WTC11 (cell line): ENCODE measurements at regions not wholly inside any gene's neighbourhood (a gene's known extent, or its start where the extent isn't known, plus 50 kb on each side); places are given as distances from the start of the nearest gene placed in this dataset.

ENCODE experiments used
- ATAC-seq: fragments of 200-7000 bp; cut with Tn5 transposase; 2 replicates; pipeline ENCODE4 v1.10.0; 2021; ENCODE audit warnings: mild to moderate bottlenecking, moderate library complexity
- CTCF ChIA-PET: fragments of 300-600 bp; sonication (Branson Sonifier 250); formaldehyde crosslinking; loops from one replicate; lab custom pipeline; 2021; ENCODE audit warnings: antibody characterized with exemption; lab: Charles Lee
- POLR2A ChIA-PET: fragments of 350-600 bp; sonication (Branson Sonifier 250); formaldehyde crosslinking; loops from one replicate; lab custom pipeline; 2021; ENCODE audit warnings: antibody characterized with exemption; lab: Charles Lee
- DNase-seq: peaks from one replicate; pipeline ENCODE4 v3.0.0; 2021; ENCODE audit warnings: low spot score
- H3K27ac Mint-ChIP-seq: 2 replicates; pipeline ENCODE4 v1.8.0; 2021; ENCODE audit warnings: mixed read lengths
- H3K27me3 Mint-ChIP-seq: 2 replicates; pipeline ENCODE4 v1.8.0; 2021; ENCODE audit warnings: low read depth, mild to moderate bottlenecking, moderate library complexity, mixed read lengths
- H3K36me3 Mint-ChIP-seq: 2 replicates; pipeline ENCODE4 v1.8.0; 2021; ENCODE audit warnings: mixed read lengths
- H3K4me1 Mint-ChIP-seq: 2 replicates; pipeline ENCODE4 v1.8.0; 2022; ENCODE audit warnings: mixed read lengths
- H3K4me3 Mint-ChIP-seq: 2 replicates; pipeline ENCODE4 v1.8.0; 2021; ENCODE audit warnings: mild to moderate bottlenecking, moderate library complexity, mixed read lengths
- H3K9me3 Mint-ChIP-seq: 2 replicates; pipeline ENCODE4 v1.8.0; 2021; ENCODE audit warnings: mixed read lengths
- CREB1 ChIP-seq: sonication (generic); formaldehyde crosslinking; IDR thresholded peaks from 2 replicates; pipeline ENCODE4 v1.8.0; 2023; ENCODE audit warnings: mild to moderate bottlenecking, missing genetic modification reagents
- E2F5 ChIP-seq: sonication (generic); formaldehyde crosslinking; IDR thresholded peaks from 2 replicates; pipeline ENCODE4 v1.8.1; 2022; ENCODE audit warnings: mild to moderate bottlenecking, moderate library complexity, missing genetic modification reagents
- ELF4 ChIP-seq: sonication (generic); formaldehyde crosslinking; IDR thresholded peaks from 2 replicates; pipeline ENCODE4 v1.8.1; 2022; ENCODE audit warnings: low read depth, mild to moderate bottlenecking, moderate library complexity, missing genetic modification reagents
- FOXJ3 ChIP-seq: sonication (generic); formaldehyde crosslinking; IDR thresholded peaks from 2 replicates; pipeline ENCODE4 v1.9.0; 2021; ENCODE audit warnings: missing genetic modification reagents, mild to moderate bottlenecking, borderline replicate concordance
- FOXP1 ChIP-seq: sonication (generic); formaldehyde crosslinking; IDR thresholded peaks from 2 replicates; pipeline ENCODE4 v1.8.0; 2022; ENCODE audit warnings: missing genetic modification reagents, mild to moderate bottlenecking, moderate library complexity, borderline replicate concordance
- FOXP4 ChIP-seq: sonication (generic); formaldehyde crosslinking; IDR thresholded peaks from 2 replicates; pipeline ENCODE4 v1.8.0; 2022; ENCODE audit warnings: mild to moderate bottlenecking, missing genetic modification reagents
- GABPB1 ChIP-seq: sonication (generic); formaldehyde crosslinking; IDR thresholded peaks from 2 replicates; pipeline ENCODE4 v1.8.1; 2023; ENCODE audit warnings: mild to moderate bottlenecking, missing genetic modification reagents
- GRHL2 ChIP-seq: fragments of 250-450 bp; sonication (Bioruptor Pico); IDR thresholded peaks from 2 replicates; pipeline ENCODE4 v1.8.0; 2022; ENCODE audit warnings: mild to moderate bottlenecking, moderate library complexity; ENCODE audit not compliant: insufficient replicate concordance, severe bottlenecking
- JUN ChIP-seq: sonication (generic); formaldehyde crosslinking; IDR thresholded peaks from 2 replicates; pipeline ENCODE4 v1.8.0; 2023; ENCODE audit warnings: mild to moderate bottlenecking, missing genetic modification reagents
- NR1H2 ChIP-seq: sonication (generic); formaldehyde crosslinking; IDR thresholded peaks from 2 replicates; pipeline ENCODE4 v1.9.0; 2021; ENCODE audit warnings: mild to moderate bottlenecking, moderate library complexity, missing genetic modification reagents
- NR3C1 ChIP-seq: sonication (generic); formaldehyde crosslinking; conservative IDR thresholded peaks from 2 replicates; pipeline ENCODE4 v1.8.1; 2023; ENCODE audit warnings: low read depth, mild to moderate bottlenecking, missing genetic modification reagents
- OVOL2 ChIP-seq: fragments of 250-450 bp; sonication (Bioruptor Pico); IDR thresholded peaks from 2 replicates; pipeline ENCODE4 v1.9.0; 2021; ENCODE audit warnings: mild to moderate bottlenecking, borderline replicate concordance
- PREB ChIP-seq: sonication (generic); formaldehyde crosslinking; IDR thresholded peaks from 2 replicates; pipeline ENCODE4 v1.8.1; 2022; ENCODE audit warnings: mild to moderate bottlenecking, missing genetic modification reagents, moderate library complexity, borderline replicate concordance
- SOX15 ChIP-seq: fragments of 250-450 bp; sonication (Bioruptor Pico); IDR thresholded peaks from 2 replicates; pipeline ENCODE4 v1.9.0; 2021; ENCODE audit warnings: mild to moderate bottlenecking
- TEAD1 ChIP-seq: sonication (generic); formaldehyde crosslinking; IDR thresholded peaks from 2 replicates; pipeline ENCODE4 v1.8.0; 2022; ENCODE audit warnings: mild to moderate bottlenecking, missing genetic modification reagents
- ZNF219 ChIP-seq: sonication (generic); formaldehyde crosslinking; IDR thresholded peaks from 2 replicates; pipeline ENCODE4 v1.8.0; 2023; ENCODE audit warnings: missing genetic modification reagents, mild to moderate bottlenecking, borderline replicate concordance
- ZNF232 ChIP-seq: sonication (generic); formaldehyde crosslinking; IDR thresholded peaks from 2 replicates; pipeline ENCODE4 v1.8.0; 2022; ENCODE audit warnings: mild to moderate bottlenecking, missing genetic modification reagents
- ZSCAN18 ChIP-seq: fragments of 250-450 bp; sonication (Bioruptor Pico); IDR thresholded peaks from 2 replicates; pipeline ENCODE4 v2.1.2; 2022; ENCODE audit warnings: mild to moderate bottlenecking, moderate library complexity
- TF ChIP-seq, protein P1 (sequence below): fragments of 250-450 bp; sonication (Bioruptor Pico); conservative IDR thresholded peaks from 2 replicates; pipeline ENCODE4 v1.9.0; 2021; ENCODE audit warnings: mild to moderate bottlenecking
- TF ChIP-seq, protein P2 (sequence below): sonication (generic); formaldehyde crosslinking; IDR thresholded peaks from 2 replicates; pipeline ENCODE4 v1.8.1; 2023; ENCODE audit warnings: mild to moderate bottlenecking, missing genetic modification reagents, moderate library complexity
- TF ChIP-seq, protein P3 (sequence below): fragments of 250-450 bp; sonication (Bioruptor Pico); IDR thresholded peaks from 2 replicates; pipeline ENCODE4 v1.9.0; 2021; ENCODE audit warnings: mild to moderate bottlenecking

GRCh38 chr3:83092521-83093221 lies 1331.2 kb upstream of the GBE1 start:
- no peak for ATAC-seq
- TF ChIP-seq E2F5 (CRISPR knock-in tag), result no peak
- TF ChIP-seq, protein P1, sequence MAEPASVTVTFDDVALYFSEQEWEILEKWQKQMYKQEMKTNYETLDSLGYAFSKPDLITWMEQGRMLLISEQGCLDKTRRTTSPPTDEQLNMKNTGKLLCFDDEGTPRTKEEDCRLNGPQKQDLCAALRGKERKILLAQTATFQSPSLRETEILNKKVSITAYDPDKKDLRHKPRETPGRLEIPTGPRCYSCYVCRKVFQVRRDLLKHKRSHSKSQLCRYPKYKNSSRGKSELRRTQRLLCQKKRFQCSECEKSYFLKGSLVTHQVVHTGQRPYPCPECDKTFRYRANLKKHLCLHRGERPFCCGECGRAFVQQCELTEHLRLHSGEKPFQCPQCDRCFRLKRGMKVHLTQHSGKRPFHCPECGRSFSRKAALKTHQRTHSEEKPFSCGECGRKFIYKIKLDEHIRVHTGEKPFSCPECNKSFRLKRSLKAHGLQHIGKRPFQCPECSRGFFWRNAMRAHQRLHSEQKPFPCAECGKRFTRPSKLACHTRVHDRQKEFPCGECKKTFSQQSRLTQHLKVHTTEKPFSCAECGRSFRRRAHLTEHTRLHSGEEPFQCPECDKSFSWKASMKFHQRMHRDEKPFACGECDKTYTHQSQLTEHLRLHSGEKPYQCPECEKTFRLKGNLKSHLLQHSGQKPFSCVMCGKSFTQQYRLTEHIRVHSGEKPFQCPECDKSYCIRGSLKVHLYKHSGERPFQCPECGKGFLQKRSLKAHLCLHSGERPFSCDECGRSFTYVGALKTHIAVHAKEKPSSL, result no peak
- no peak for TF ChIP-seq ELF4
- no peak for TF ChIP-seq GABPB1
- TF ChIP-seq FOXJ3 (CRISPR knock-in tag), result no peak
- TF ChIP-seq JUN (CRISPR knock-in tag), result no peak
- TF ChIP-seq, protein P2, sequence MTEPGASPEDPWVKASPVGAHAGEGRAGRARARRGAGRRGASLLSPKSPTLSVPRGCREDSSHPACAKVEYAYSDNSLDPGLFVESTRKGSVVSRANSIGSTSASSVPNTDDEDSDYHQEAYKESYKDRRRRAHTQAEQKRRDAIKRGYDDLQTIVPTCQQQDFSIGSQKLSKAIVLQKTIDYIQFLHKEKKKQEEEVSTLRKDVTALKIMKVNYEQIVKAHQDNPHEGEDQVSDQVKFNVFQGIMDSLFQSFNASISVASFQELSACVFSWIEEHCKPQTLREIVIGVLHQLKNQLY (CRISPR knock-in tag), result no peak
- no peak for TF ChIP-seq SOX15 (CRISPR knock-in tag)
- TF ChIP-seq FOXP4 (CRISPR knock-in tag), result no peak
- TF ChIP-seq ZNF219 (CRISPR knock-in tag), result no peak
- no peak for TF ChIP-seq PREB (CRISPR knock-in tag)
- no peak for TF ChIP-seq OVOL2 (CRISPR knock-in tag)
- TF ChIP-seq, all 79 proteins: peak for 0
- no peak overlapping the region for H3K27ac Mint-ChIP-seq
- no peaks in the 10 kb centered on the region for H3K4me1 Mint-ChIP-seq
- no peaks in the 10 kb centered on the region for H3K36me3 Mint-ChIP-seq
- H3K4me3 Mint-ChIP-seq, result no peak overlapping the region
- H3K9me3 Mint-ChIP-seq, result no peaks in the 10 kb centered on the region
- no peaks in the 10 kb centered on the region for H3K27me3 Mint-ChIP-seq
- CTCF ChIA-PET, result no interaction called here
- POLR2A ChIA-PET, result no interaction called here
- no peak for DNase-seq

DNA sequence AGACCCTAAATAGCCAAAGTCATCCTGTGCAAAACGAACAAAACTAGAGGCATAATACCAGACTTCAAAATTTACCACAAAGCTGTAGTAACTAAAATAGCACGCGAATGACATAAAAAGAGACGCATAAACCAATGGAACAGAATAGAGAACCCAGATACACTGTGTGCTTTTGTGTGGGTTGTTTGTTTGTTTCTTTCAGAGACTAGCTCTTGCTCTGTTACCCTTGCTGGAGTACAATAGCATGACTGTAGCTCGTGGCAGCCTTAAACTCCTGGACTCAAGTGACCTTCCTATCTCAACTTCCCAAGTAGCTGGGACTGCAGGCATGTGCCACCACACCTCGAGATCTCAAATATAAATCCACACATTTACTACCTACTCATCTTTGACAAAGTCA lies 1314.6 kb upstream of the GBE1 start:
- no peak for ATAC-seq
- CTCF ChIA-PET, result no interaction called here
- Mint-ChIP-seq H3K27me3 (no peaks in the 10 kb centered on the region), H3K36me3 (no peaks in the 10 kb centered on the region), H3K4me3 (no peak overlapping the region), H3K27ac (no peak overlapping the region), H3K9me3 (no peaks in the 10 kb centered on the region), H3K4me1 (no peaks in the 10 kb centered on the region)
- no peak for DNase-seq
- POLR2A ChIA-PET, result no interaction called here
- no peak for TF ChIP-seq ZNF232
- no peak for TF ChIP-seq FOXP1 (CRISPR knock-in tag)
- TF ChIP-seq, protein P2 (CRISPR knock-in tag), result no peak
- no peak for TF ChIP-seq NR3C1
- no peak for TF ChIP-seq NR1H2 (CRISPR knock-in tag)
- TF ChIP-seq, protein P3, sequence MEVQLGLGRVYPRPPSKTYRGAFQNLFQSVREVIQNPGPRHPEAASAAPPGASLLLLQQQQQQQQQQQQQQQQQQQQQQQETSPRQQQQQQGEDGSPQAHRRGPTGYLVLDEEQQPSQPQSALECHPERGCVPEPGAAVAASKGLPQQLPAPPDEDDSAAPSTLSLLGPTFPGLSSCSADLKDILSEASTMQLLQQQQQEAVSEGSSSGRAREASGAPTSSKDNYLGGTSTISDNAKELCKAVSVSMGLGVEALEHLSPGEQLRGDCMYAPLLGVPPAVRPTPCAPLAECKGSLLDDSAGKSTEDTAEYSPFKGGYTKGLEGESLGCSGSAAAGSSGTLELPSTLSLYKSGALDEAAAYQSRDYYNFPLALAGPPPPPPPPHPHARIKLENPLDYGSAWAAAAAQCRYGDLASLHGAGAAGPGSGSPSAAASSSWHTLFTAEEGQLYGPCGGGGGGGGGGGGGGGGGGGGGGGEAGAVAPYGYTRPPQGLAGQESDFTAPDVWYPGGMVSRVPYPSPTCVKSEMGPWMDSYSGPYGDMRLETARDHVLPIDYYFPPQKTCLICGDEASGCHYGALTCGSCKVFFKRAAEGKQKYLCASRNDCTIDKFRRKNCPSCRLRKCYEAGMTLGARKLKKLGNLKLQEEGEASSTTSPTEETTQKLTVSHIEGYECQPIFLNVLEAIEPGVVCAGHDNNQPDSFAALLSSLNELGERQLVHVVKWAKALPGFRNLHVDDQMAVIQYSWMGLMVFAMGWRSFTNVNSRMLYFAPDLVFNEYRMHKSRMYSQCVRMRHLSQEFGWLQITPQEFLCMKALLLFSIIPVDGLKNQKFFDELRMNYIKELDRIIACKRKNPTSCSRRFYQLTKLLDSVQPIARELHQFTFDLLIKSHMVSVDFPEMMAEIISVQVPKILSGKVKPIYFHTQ (CRISPR knock-in tag), result no peak
- no peak for TF ChIP-seq TEAD1 (CRISPR knock-in tag)
- TF ChIP-seq ZSCAN18, result no peak
- no peak for TF ChIP-seq OVOL2 (CRISPR knock-in tag)
- no peak for TF ChIP-seq GRHL2 (CRISPR knock-in tag)
- TF ChIP-seq CREB1 (CRISPR knock-in tag), result no peak
